Common myeloid progenitor, CD34-positive (primary cell): ENCODE measurements at regions not wholly inside any gene's neighbourhood (a gene's known extent, or its start where the extent isn't known, plus 50 kb on each side); places are given as distances from the start of the nearest gene placed in this dataset.

Source experiments
- CTCF ChIA-PET: fragments of 350-600 bp; sonication (Branson Sonifier 250); formaldehyde crosslinking; loops from one replicate; lab custom pipeline; 2021; ENCODE audit warnings: antibody characterized with exemption; lab: Charles Lee
- POLR2A ChIA-PET: fragments of 350-600 bp; sonication (Branson Sonifier 250); formaldehyde crosslinking; loops from one replicate; lab custom pipeline; 2021; ENCODE audit warnings: antibody characterized with exemption; lab: Charles Lee
- DNase-seq, 3 donors: peaks; one replicate each; pipeline versions ENCODE4 v3.0.0 to v3.0.0-alpha.2; 2013
- H3K27ac ChIP-seq, 2 experiments: 1 replicate in 1 of 2; 2 replicates in 1 of 2; pipeline ENCODE4 v1.7.0; 2013; ENCODE audit warnings: inconsistent platforms in 2 of 2, low read length in 2 of 2, mild to moderate bottlenecking in 2 of 2, low read depth in 1 of 2, moderate library complexity in 1 of 2; ENCODE audit not compliant: severe bottlenecking in 2 of 2, insufficient read depth in 1 of 2, poor library complexity in 1 of 2
- H3K27me3 ChIP-seq, 5 experiments: replicated peaks in 2 of 5; 1 replicate in 3 of 5; 2 replicates in 2 of 5; pipeline versions ENCODE4 v1.6.1 to v1.7.0; 2013; ENCODE audit warnings: low read length in 4 of 5, mild to moderate bottlenecking in 2 of 5, moderate library complexity in 2 of 5, inconsistent platforms in 1 of 5; ENCODE audit not compliant: insufficient read depth in 5 of 5, control insufficient read depth in 4 of 5
- H3K36me3 ChIP-seq, 4 experiments: 1 replicate in 2 of 4; 2 replicates in 2 of 4; pipeline versions ENCODE4 v1.6.1 to v1.7.0; 2013; ENCODE audit warnings: low read length in 3 of 4, control low read depth in 1 of 4, mild to moderate bottlenecking in 1 of 4; ENCODE audit not compliant: control insufficient read depth in 4 of 4, insufficient read depth in 4 of 4
- H3K4me1 ChIP-seq, 4 experiments: 1 replicate in 3 of 4; 2 replicates in 1 of 4; pipeline versions ENCODE4 v1.6.1 to v1.7.1; 2013; ENCODE audit warnings: low read length in 3 of 4, mild to moderate bottlenecking in 3 of 4, control low read depth in 1 of 4, inconsistent platforms in 1 of 4, moderate library complexity in 1 of 4; ENCODE audit not compliant: control insufficient read depth in 4 of 4, insufficient read depth in 4 of 4; ENCODE audit errors: control extremely low read depth in 1 of 4
- H3K4me3 ChIP-seq, 7 experiments: 1 replicate in 4 of 7; 2 replicates in 3 of 7; pipeline versions ENCODE4 v1.5.1 to v1.7.0; 2013; ENCODE audit warnings: mild to moderate bottlenecking in 7 of 7, low read length in 6 of 7, moderate library complexity in 6 of 7, inconsistent platforms in 2 of 7, low read depth in 2 of 7, control low read depth in 1 of 7; ENCODE audit not compliant: insufficient read depth in 4 of 7, control insufficient read depth in 1 of 7; ENCODE audit errors: extremely low read depth in 1 of 7
- H3K9me3 ChIP-seq, 5 experiments: 1 replicate in 4 of 5; 2 replicates in 1 of 5; pipeline versions ENCODE4 v1.6.1 to v1.7.1; 2013; ENCODE audit warnings: low read length in 4 of 5, mild to moderate bottlenecking in 2 of 5, inconsistent platforms in 1 of 5, low read depth in 1 of 5, moderate library complexity in 1 of 5; ENCODE audit not compliant: control insufficient read depth in 4 of 5, insufficient read depth in 2 of 5; ENCODE audit errors: control extremely low read depth in 1 of 5
- WGBS: methylation state at CpG from one replicate; pipeline ENCODE4 v1.1.5; 2013; ENCODE audit not compliant: insufficient coverage; 5-methylcytosine and 5-hydroxymethylcytosine counted together

- CTCF ChIA-PET: no interaction called here
- Histone ChIP-seq H3K4me1 (no peaks in the 10 kb centered on the region), H3K36me3 (no peaks in the 10 kb centered on the region), H3K27ac (no peak overlapping the region), H3K27me3 (no peaks in the 10 kb centered on the region), H3K4me3 (no peak overlapping the region), H3K9me3 (no peaks in the 10 kb centered on the region)
- DNase-seq: no peak
- 92% methylated on average over 2 of the region's 2 CpGs for WGBS
- POLR2A ChIA-PET: interaction anchor here (0.6 kb wide), 1 partner anchor 8 kb away, joined by 3 read pairs; no protein-coding TSS in a partner anchor
These were observed 261.0 kb upstream of the NDST3 start for GRCh38 chr4:117773064-117773936.

- no CpG with 5 or more reads among the region's 1 CpG for WGBS
- ChIA-PET CTCF (no interaction called here), POLR2A (no interaction called here)
These were observed 256.6 kb upstream of the NDST3 start for GRCh38 chr4:117777721-117778120.

GRCh38 chr4:117783716-117784115 is 250.6 kb upstream of the NDST3 start:
- no peaks in the 10 kb centered on the region for H3K27me3 ChIP-seq
- POLR2A ChIA-PET: no interaction called here
- no peak for DNase-seq
- CTCF ChIA-PET: no interaction called here
- no peaks in the 10 kb centered on the region for H3K36me3 ChIP-seq
- WGBS: no CpG with 5 or more reads among the region's 2 CpGs
- no peaks in the 10 kb centered on the region for H3K4me1 ChIP-seq
- no peak overlapping the region for H3K27ac ChIP-seq
- no peaks in the 10 kb centered on the region for H3K9me3 ChIP-seq
- no peak overlapping the region for H3K4me3 ChIP-seq

More at GRCh38 chr4:117777721-117778120, 256.6 kb upstream of the NDST3 start:
- Histone ChIP-seq H3K4me1 (no peaks in the 10 kb centered on the region), H3K9me3 (no peaks in the 10 kb centered on the region), H3K27me3 (no peaks in the 10 kb centered on the region), H3K36me3 (no peaks in the 10 kb centered on the region), H3K27ac (no peak overlapping the region), H3K4me3 (no peak overlapping the region)
- DNase-seq: no peak

GRCh38 chr4:117784266-117784665 is 250.0 kb upstream of the NDST3 start:
- Histone ChIP-seq H3K4me1 (no peaks in the 10 kb centered on the region), H3K4me3 (no peak overlapping the region), H3K9me3 (no peaks in the 10 kb centered on the region), H3K27ac (no peak overlapping the region), H3K27me3 (no peaks in the 10 kb centered on the region), H3K36me3 (no peaks in the 10 kb centered on the region)
- ChIA-PET CTCF (no interaction called here), POLR2A (no interaction called here)
- WGBS: no CpG with 5 or more reads among the region's 2 CpGs
- DNase-seq: no peak

GRCh38 chr4:117786566-117786965 is 247.7 kb upstream of the NDST3 start:
- Histone ChIP-seq H3K4me1 (no peaks in the 10 kb centered on the region), H3K27me3 (no peaks in the 10 kb centered on the region), H3K36me3 (no peaks in the 10 kb centered on the region), H3K4me3 (no peak overlapping the region), H3K27ac (no peak overlapping the region), H3K9me3 (no peaks in the 10 kb centered on the region)
- CTCF ChIA-PET: no interaction called here
- POLR2A ChIA-PET: no interaction called here
- 100% methylated on average over 1 of the region's 2 CpGs for WGBS
- no peak for DNase-seq

- no peaks in the 10 kb centered on the region for H3K27me3 ChIP-seq
- DNase-seq: no peak
- H3K27ac ChIP-seq: no peak overlapping the region
- no peak overlapping the region for H3K4me3 ChIP-seq
- H3K4me1 ChIP-seq: no peaks in the 10 kb centered on the region
- no peaks in the 10 kb centered on the region for H3K36me3 ChIP-seq
- POLR2A ChIA-PET: no interaction called here
- CTCF ChIA-PET: interaction anchor here (0.6 kb wide), 1 partner anchor 21 kb away, joined by 3 read pairs; no protein-coding TSS in a partner anchor
- no peaks in the 10 kb centered on the region for H3K9me3 ChIP-seq
- WGBS: 52% methylated on average over 2 of the region's 3 CpGs
These were observed 240.3 kb upstream of the NDST3 start for GRCh38 chr4:117793845-117794480.

- no CpG with 5 or more reads among the region's 1 CpG for WGBS
- no peak overlapping the region for H3K4me3 ChIP-seq
- no peak for DNase-seq
- H3K36me3 ChIP-seq: no peaks in the 10 kb centered on the region
- CTCF ChIA-PET: no interaction called here
- POLR2A ChIA-PET: no interaction called here
- no peaks in the 10 kb centered on the region for H3K9me3 ChIP-seq
- H3K27me3 ChIP-seq: no peaks in the 10 kb centered on the region
- no peak overlapping the region for H3K27ac ChIP-seq
- no peaks in the 10 kb centered on the region for H3K4me1 ChIP-seq
These were observed 237.6 kb upstream of the NDST3 start for GRCh38 chr4:117796677-117797076.
